ENCODE measurements at regions not wholly inside any gene's neighbourhood (a gene's known extent, or its start where the extent isn't known, plus 50 kb on each side); places are given as distances from the start of the nearest gene placed in this dataset.

DNA sequence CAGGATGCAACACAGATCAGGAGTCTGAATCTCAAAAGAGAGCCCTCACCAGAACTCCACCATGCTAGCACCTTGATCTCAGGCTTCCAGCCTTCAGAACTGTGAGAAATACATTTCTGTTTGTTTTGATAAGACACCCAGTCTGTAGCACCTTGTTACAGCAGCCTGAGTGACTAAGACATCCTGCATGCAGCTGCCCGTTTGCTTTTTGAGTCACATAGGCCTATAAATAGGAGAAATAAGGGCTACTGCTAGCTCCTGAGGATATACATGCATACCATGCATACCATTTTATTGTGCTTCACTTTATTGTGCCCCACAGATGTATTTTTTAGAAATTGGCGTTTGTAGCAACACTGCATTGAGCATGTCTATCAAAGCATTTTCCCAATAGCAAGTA is 337.8 kb downstream of the CDH2 start:
- H3K9me1 ChIP-seq (replicated peaks; ENCODE audit: control insufficient read depth, extremely low read depth, insufficient read depth, low read length): no peaks in the 10 kb centered on the region
- peaks cover 34% of the 10 kb centered on the region for H3K4me1 ChIP-seq (ENCODE audit: control insufficient read depth, extremely low read depth, insufficient read depth, low read length)
- peak overlapping the region; percentile 45 for H3K4me2 ChIP-seq (ENCODE audit: insufficient read depth, low read length)
- H3K9me3 ChIP-seq (replicated peaks; ENCODE audit: control insufficient read depth, insufficient read depth, low read length): no peaks in the 10 kb centered on the region
- H3K79me2 ChIP-seq (ENCODE audit: control insufficient read depth, insufficient read depth, low read length): no peaks in the 10 kb centered on the region
- H3K36me3 ChIP-seq (ENCODE audit: control insufficient read depth in 2 of 2, extremely low read depth in 1 of 2, insufficient read depth in 2 of 2, low read length in 2 of 2): no peaks in the 10 kb centered on the region
- ChIA-PET POLR2A (no interaction called here), CTCF (interaction anchor here (0.8 kb wide), 1 partner anchor 89 kb away, joined by 3 read pairs; no protein-coding TSS in a partner anchor)
- peak overlapping the region; percentile 88 for H3K27ac ChIP-seq (ENCODE audit: insufficient read depth, low read depth, low read length)
- H3K9ac ChIP-seq (replicated peaks; ENCODE audit: extremely low read depth, insufficient read depth, low read length): peak overlapping the region; percentile 30
- dilution Hi-C loops (cut with MboI; ENCODE audit: extremely low pct_ligation_motif_present, low sequenced_read_pairs): no loop called here
- intact Hi-C loops (cut with micrococcal nuclease): loop anchor here (1.0 kb wide), 1 partner anchor 338 kb away; the partner anchor contains the start of gene CDH2
- DNase-seq (ENCODE audit: low read depth, low spot score): peak; percentile 89
- FAIRE-seq: peak; percentile 77
- no peak overlapping the region for H3K4me3 ChIP-seq (replicated peaks in 1 of 3; ENCODE audit: insufficient read depth in 1 of 3, low read depth in 1 of 3, low read length in 3 of 3)
- H3K27me3 ChIP-seq (ENCODE audit: control insufficient read depth in 2 of 2, insufficient read depth in 2 of 2, low read length in 2 of 2): no peaks in the 10 kb centered on the region
- peak overlapping the region; percentile 31 for H2AFZ ChIP-seq (ENCODE audit: low read depth, low read length)
- H4K20me1 ChIP-seq (replicated peaks; ENCODE audit: control insufficient read depth, extremely low read depth, insufficient read depth, low read length): no peaks in the 10 kb centered on the region
- no peak for TF ChIP-seq POLR2A (IDR thresholded peaks at IDR 0.05; ENCODE audit: low read depth, low read length)
- TF ChIP-seq POLR2AphosphoS5 (IDR thresholded peaks at IDR 0.05; ENCODE audit: insufficient read depth, low read depth, low read length): peak; percentile 72
- peak; percentile 72 for TF ChIP-seq GATA2 (IDR thresholded peaks at IDR 0.05; ENCODE audit: insufficient read depth, insufficient read length, low read depth, low read length)
- TF ChIP-seq FOS (IDR thresholded peaks at IDR 0.05; ENCODE audit: borderline replicate concordance, insufficient read depth, low read length): peak; percentile 97
- TF ChIP-seq EZH2 (IDR thresholded peaks at IDR 0.05; ENCODE audit: borderline replicate concordance, low read depth, low read length, severe bottlenecking): no peak
- TF ChIP-seq, protein P1, sequence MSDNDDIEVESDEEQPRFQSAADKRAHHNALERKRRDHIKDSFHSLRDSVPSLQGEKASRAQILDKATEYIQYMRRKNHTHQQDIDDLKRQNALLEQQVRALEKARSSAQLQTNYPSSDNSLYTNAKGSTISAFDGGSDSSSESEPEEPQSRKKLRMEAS (IDR thresholded peaks at IDR 0.05; ENCODE audit: insufficient read depth, insufficient read length): no peak
- TF ChIP-seq, protein P2, sequence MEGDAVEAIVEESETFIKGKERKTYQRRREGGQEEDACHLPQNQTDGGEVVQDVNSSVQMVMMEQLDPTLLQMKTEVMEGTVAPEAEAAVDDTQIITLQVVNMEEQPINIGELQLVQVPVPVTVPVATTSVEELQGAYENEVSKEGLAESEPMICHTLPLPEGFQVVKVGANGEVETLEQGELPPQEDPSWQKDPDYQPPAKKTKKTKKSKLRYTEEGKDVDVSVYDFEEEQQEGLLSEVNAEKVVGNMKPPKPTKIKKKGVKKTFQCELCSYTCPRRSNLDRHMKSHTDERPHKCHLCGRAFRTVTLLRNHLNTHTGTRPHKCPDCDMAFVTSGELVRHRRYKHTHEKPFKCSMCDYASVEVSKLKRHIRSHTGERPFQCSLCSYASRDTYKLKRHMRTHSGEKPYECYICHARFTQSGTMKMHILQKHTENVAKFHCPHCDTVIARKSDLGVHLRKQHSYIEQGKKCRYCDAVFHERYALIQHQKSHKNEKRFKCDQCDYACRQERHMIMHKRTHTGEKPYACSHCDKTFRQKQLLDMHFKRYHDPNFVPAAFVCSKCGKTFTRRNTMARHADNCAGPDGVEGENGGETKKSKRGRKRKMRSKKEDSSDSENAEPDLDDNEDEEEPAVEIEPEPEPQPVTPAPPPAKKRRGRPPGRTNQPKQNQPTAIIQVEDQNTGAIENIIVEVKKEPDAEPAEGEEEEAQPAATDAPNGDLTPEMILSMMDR (IDR thresholded peaks at IDR 0.05; ENCODE audit: extremely low read depth in 1 of 2, insufficient read depth in 1 of 2, low read depth in 1 of 2, low read length in 2 of 2): no peak
- TF ChIP-seq MYC (IDR thresholded peaks at IDR 0.05; ENCODE audit: low read depth, low read length): no peak
- peak; percentile 89 for TF ChIP-seq JUN (IDR thresholded peaks at IDR 0.05; ENCODE audit: borderline replicate concordance, insufficient read depth, insufficient read length, low read depth)
- no TSS peak for BruUV-seq (replicated peaks)
